ENCODE measurements at regions not wholly inside any gene's neighbourhood (a gene's known extent, or its start where the extent isn't known, plus 50 kb on each side); places are given as distances from the start of the nearest gene placed in this dataset.
"Not testable (repeated sequence)": the region's sequence is repeated elsewhere in the genome, so short reads cannot be mapped to it uniquely, and the experiment has no call there.

DNA sequence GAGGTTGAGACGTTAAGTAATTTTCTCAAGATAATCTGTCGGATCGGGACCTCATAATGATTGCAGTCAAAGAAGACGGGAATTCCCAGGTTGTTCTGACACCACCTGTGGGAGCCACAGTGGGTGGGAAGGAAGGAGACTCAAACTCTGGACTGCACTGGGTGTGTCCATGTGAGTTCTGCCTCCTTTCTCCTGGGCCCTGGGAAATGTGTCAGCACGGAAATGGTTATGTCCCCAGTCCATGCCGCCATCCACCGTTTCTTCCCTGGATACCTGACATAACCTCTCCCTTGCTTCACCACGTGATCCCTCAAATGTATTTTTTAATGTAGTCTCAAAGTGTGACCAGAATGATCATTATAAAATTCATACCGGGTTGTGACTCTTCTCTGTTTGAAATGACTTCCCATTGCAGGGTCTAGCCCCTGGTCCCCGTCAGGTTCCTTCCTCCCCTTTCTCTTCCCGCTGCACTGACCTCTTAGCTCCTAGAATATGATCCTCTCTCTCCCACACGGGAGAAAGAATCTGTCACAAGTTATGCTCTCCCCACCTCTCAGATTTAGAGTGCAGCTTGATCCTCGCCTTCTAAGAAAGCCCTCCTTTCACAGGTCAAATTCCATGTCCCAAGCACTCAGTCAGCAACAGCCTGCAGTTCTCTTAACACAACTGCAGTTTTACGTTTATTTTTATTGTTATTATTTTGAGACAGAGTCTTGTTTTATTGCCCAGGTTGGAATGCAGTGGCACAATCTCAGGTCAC lies 820.0 kb upstream of the EEF2KMT start:
- no peak for TF ChIP-seq CTCF (IDR thresholded peaks at IDR 0.05; ENCODE audit: low read depth, low read length)
- DNase-seq (ENCODE audit: low read depth in 2 of 2) = no peak
- no peak overlapping the region for H3K4me3 ChIP-seq (replicated peaks in 1 of 2; ENCODE audit: low read depth in 2 of 2, low read length in 2 of 2)

DNA sequence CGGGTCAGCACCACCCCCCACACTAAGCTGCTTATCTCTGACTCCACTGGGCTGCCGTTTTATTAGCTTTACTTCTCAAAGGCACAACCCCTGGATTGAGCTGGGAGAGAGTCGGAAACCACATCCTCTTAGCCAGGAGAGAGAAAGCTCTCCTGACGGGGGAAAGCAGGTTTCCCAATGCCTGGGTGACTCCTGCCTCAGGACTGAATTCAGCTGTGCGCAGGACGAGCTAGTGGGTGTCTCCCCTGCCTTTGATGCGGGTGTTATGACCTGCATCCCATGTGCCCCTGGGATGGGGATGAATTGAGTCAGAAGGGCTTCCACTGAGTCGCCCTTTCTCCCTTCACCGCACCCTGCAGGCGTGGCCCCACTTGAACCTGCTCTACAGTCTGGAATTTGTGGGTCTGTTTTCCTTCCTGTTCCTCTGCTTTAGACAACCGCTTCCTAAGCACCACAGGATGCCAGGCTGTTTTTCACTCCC lies 819.2 kb upstream of the EEF2KMT start:
- no peak for TF ChIP-seq CTCF (IDR thresholded peaks at IDR 0.05; ENCODE audit: low read depth, low read length)
- no peak for DNase-seq (ENCODE audit: low read depth in 2 of 2)

DNA sequence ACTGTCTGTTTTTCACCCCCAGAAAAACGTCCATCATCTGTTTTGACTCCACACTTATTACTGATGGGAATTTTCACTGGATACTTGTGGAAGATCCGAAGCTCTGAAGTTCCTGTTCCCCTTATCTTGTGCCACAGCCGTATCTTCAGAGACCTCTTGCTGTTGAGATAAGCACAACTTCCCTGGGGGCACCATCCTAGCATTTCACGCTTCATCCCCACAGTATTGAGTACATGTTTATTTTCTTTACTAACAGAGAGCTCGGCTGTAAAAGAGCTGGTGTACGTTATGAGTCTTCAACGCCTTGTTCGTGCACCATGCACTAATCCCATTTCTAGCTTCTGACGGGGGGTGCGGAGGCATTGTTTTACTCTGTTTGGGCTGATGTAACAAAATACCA lies 813.6 kb upstream of the EEF2KMT start:
- TF ChIP-seq CTCF (IDR thresholded peaks at IDR 0.05; ENCODE audit: low read depth, low read length) = no peak
- no peak overlapping the region for H3K4me3 ChIP-seq (replicated peaks in 1 of 2; ENCODE audit: low read depth in 2 of 2, low read length in 2 of 2)
- DNase-seq (ENCODE audit: low read depth in 2 of 2) = no peak

More for the DNA sequence above, 819.2 kb upstream of the EEF2KMT start:
- no peak overlapping the region for H3K4me3 ChIP-seq (replicated peaks in 1 of 2; ENCODE audit: low read depth in 2 of 2, low read length in 2 of 2)

DNA sequence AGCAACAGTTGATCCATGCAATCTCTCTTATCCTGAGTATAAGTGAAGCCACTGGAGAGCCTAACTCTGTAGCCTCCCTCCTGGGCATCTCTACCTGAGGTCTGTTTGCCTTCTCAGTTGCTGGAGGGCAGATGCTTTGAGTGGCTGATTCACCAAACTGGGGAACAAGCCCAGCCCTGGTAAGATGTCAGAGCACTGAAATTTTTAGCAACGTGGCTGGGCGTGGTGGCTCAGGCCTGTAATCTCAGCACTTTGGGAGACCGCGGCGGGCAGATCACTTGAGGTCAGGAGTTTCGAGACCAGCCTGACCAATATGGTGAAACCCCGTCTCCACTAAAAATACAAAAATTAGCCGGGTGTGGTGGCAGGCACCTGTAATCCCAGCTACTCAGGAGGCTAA lies 812.0 kb upstream of the EEF2KMT start:
- H3K4me3 ChIP-seq (replicated peaks in 1 of 2; ENCODE audit: low read depth in 2 of 2, low read length in 2 of 2); DNase-seq (ENCODE audit: low read depth in 2 of 2): not testable (repeated sequence)

DNA sequence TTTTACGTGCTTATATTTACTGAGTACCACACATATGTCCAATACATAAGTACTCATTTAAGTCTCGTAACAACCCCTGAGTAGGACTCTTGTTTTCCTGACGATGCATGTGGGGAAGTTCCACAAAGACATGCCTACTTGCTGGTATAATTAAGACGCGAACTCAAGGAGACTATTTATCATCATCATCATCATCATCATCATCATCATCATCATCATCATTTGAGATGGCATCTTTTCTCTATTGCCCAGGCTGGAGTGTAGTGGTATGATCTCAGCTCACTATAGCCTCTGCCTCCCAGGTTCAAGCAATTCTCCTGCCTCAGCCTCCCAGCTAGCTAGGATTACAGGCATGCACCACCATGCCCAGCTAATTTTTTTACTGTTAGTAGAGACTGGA lies 809.9 kb upstream of the EEF2KMT start:
- H3K4me3 ChIP-seq (replicated peaks in 1 of 2; ENCODE audit: low read depth in 2 of 2, low read length in 2 of 2) = no peak overlapping the region
- DNase-seq (ENCODE audit: low read depth in 2 of 2) = no peak
- no peak for TF ChIP-seq CTCF (IDR thresholded peaks at IDR 0.05; ENCODE audit: low read depth, low read length)

GRCh38 chr16:5906351-5906750 lies 808.8 kb upstream of the EEF2KMT start:
- TF ChIP-seq CTCF (IDR thresholded peaks at IDR 0.05; ENCODE audit: low read depth, low read length) = no peak
- DNase-seq (ENCODE audit: low read depth in 2 of 2) = no peak
- no peak overlapping the region for H3K4me3 ChIP-seq (replicated peaks in 1 of 2; ENCODE audit: low read depth in 2 of 2, low read length in 2 of 2)

- DNase-seq (ENCODE audit: low read depth in 2 of 2) = no peak
- TF ChIP-seq CTCF (IDR thresholded peaks at IDR 0.05; ENCODE audit: low read depth, low read length) = no peak
- H3K4me3 ChIP-seq (replicated peaks in 1 of 2; ENCODE audit: low read depth in 2 of 2, low read length in 2 of 2) = no peak overlapping the region
Measured at GRCh38 chr16:5905935-5906334, 808.3 kb upstream of the EEF2KMT start.
